Hematopoietic multipotent progenitor cell (in vitro differentiated cells): ENCODE measurements at regions not wholly inside any gene's neighbourhood (a gene's known extent, or its start where the extent isn't known, plus 50 kb on each side); places are given as distances from the start of the nearest gene placed in this dataset.

ENCODE experiments used
- DNase-seq, 3 donors: peaks; one replicate each; pipeline ENCODE4 v3.0.0-alpha.2; 2011 to 2015; ENCODE audit warnings: low read depth in 2 of 3, low spot score in 2 of 3

GRCh38 chr3:25032344-25032743 is 395.7 kb upstream of the RARB start:
- DNase-seq: no peak

- peak in 2 of 3 donors; percentile 32 to 47 for DNase-seq
Measured at GRCh38 chr3:25033407-25034029, 394.5 kb upstream of the RARB start.

GRCh38 chr3:25035526-25035925 is 392.5 kb upstream of the RARB start:
- no peak for DNase-seq

- no peak for DNase-seq
Measured at GRCh38 chr3:25036633-25037032, 391.4 kb upstream of the RARB start.

- no peak for DNase-seq
Measured at GRCh38 chr3:25037049-25037547, 391.0 kb upstream of the RARB start.

GRCh38 chr3:25038271-25038670 is 389.8 kb upstream of the RARB start:
- DNase-seq: no peak

- no peak for DNase-seq
Measured at GRCh38 chr3:25038922-25039321, 389.1 kb upstream of the RARB start.

GRCh38 chr3:25040748-25041147 is 387.3 kb upstream of the RARB start:
- DNase-seq: no peak

- no peak for DNase-seq
Measured at GRCh38 chr3:25041871-25042584, 386.0 kb upstream of the RARB start.

- DNase-seq: no peak
Measured at GRCh38 chr3:25043177-25043576, 384.9 kb upstream of the RARB start.

GRCh38 chr3:25043749-25044148 is 384.3 kb upstream of the RARB start:
- DNase-seq: no peak

GRCh38 chr3:25044762-25045710 is 383.0 kb upstream of the RARB start:
- no peak for DNase-seq

- no peak for DNase-seq
Measured at GRCh38 chr3:25046911-25047771, 380.9 kb upstream of the RARB start.

GRCh38 chr3:25049304-25049703 is 378.8 kb upstream of the RARB start:
- DNase-seq: no peak

GRCh38 chr3:25053360-25053759 is 374.7 kb upstream of the RARB start:
- DNase-seq: no peak

- no peak for DNase-seq
Measured at GRCh38 chr3:25056036-25056755, 371.9 kb upstream of the RARB start.

- DNase-seq: no peak
Measured at GRCh38 chr3:25056803-25057351, 371.2 kb upstream of the RARB start.

GRCh38 chr3:25057379-25057778 is 370.7 kb upstream of the RARB start:
- DNase-seq: no peak

GRCh38 chr3:25064681-25065080 is 363.4 kb upstream of the RARB start:
- DNase-seq: no peak
